RWPE2 (cell line): ENCODE measurements at regions not wholly inside any gene's neighbourhood (a gene's known extent, or its start where the extent isn't known, plus 50 kb on each side); places are given as distances from the start of the nearest gene placed in this dataset.

Experiments
- ATAC-seq: fragments of 200-7000 bp; cut with Tn5 transposase; 3 replicates; pipeline ENCODE4 v1.9.1; 2021; ENCODE audit warnings: low read depth
- DNase-seq: peaks from one replicate; pipeline ENCODE4 v3.0.0-alpha.2; 2020; ENCODE audit warnings: low spot score
- H3K27ac ChIP-seq: fragments of 450-650 bp; 2 replicates; pipeline ENCODE4 v1.5.1; 2017; ENCODE audit warnings: mild to moderate bottlenecking; ENCODE audit not compliant: poor library complexity, severe bottlenecking
- H3K27me3 ChIP-seq: fragments of 250-450 bp; sonication (Bioruptor Pico); 2 replicates; pipeline ENCODE4 v1.5.1; 2021; ENCODE audit warnings: mild to moderate bottlenecking, moderate library complexity; ENCODE audit not compliant: insufficient read depth, poor library complexity, severe bottlenecking
- H3K36me3 ChIP-seq: fragments of 250-450 bp; sonication (Bioruptor Pico); 2 replicates; pipeline ENCODE4 v1.5.1; 2020; ENCODE audit warnings: low read depth, mild to moderate bottlenecking, moderate library complexity
- H3K4me1 ChIP-seq: fragments of 250-450 bp; sonication (Bioruptor Pico); 2 replicates; pipeline ENCODE4 v1.5.1; 2021; ENCODE audit warnings: mild to moderate bottlenecking, moderate library complexity; ENCODE audit not compliant: insufficient read depth, poor library complexity, severe bottlenecking
- H3K4me3 ChIP-seq: fragments of 250-450 bp; sonication (Bioruptor Pico); 2 replicates; pipeline ENCODE4 v1.5.1; 2021; ENCODE audit warnings: mild to moderate bottlenecking, moderate library complexity; ENCODE audit not compliant: severe bottlenecking
- H3K9me3 ChIP-seq: fragments of 250-450 bp; sonication (Bioruptor Pico); 2 replicates; pipeline ENCODE4 v1.5.1; 2021; ENCODE audit warnings: mild to moderate bottlenecking, moderate library complexity; ENCODE audit not compliant: severe bottlenecking
- CTCF ChIP-seq: fragments of 450-650 bp; IDR thresholded peaks from one replicate; pipeline ENCODE4 v1.5.1; 2017; ENCODE audit warnings: mild to moderate bottlenecking, moderate library complexity; ENCODE audit not compliant: poor library complexity, severe bottlenecking

GRCh38 chr17:79203016-79203415 is 128.4 kb downstream of the ENGASE start:
- no peaks in the 10 kb centered on the region for H3K36me3 ChIP-seq
- DNase-seq (no peak), ATAC-seq (no peak)
- H3K9me3 ChIP-seq, result no peaks in the 10 kb centered on the region
- TF ChIP-seq CTCF, result no peak
- H3K4me3 ChIP-seq, result no peak overlapping the region
- peaks cover 8% of the 10 kb centered on the region for H3K27me3 ChIP-seq
- H3K4me1 ChIP-seq, result no peaks in the 10 kb centered on the region
- H3K27ac ChIP-seq, result no peak overlapping the region

GRCh38 chr17:79202480-79202879 is 127.9 kb downstream of the ENGASE start:
- Histone ChIP-seq H3K36me3 (no peaks in the 10 kb centered on the region), H3K4me1 (no peaks in the 10 kb centered on the region), H3K4me3 (no peak overlapping the region), H3K27me3 (peaks cover 8% of the 10 kb centered on the region), H3K27ac (no peak overlapping the region), H3K9me3 (no peaks in the 10 kb centered on the region)
- DNase-seq, result no peak
- ATAC-seq, result no peak
- no peak for TF ChIP-seq CTCF

GRCh38 chr17:79201536-79202227 is 127.1 kb downstream of the ENGASE start:
- H3K36me3 ChIP-seq, result no peaks in the 10 kb centered on the region
- no peak overlapping the region for H3K27ac ChIP-seq
- peaks cover 8% of the 10 kb centered on the region for H3K27me3 ChIP-seq
- no peak for TF ChIP-seq CTCF
- DNase-seq (no peak), ATAC-seq (peak; percentile 70)
- H3K9me3 ChIP-seq, result no peaks in the 10 kb centered on the region
- H3K4me3 ChIP-seq, result no peak overlapping the region
- H3K4me1 ChIP-seq, result no peaks in the 10 kb centered on the region

- H3K27me3 ChIP-seq, result peaks cover 8% of the 10 kb centered on the region
Measured at GRCh38 chr17:79201119-79201518, 126.5 kb downstream of the ENGASE start.

More at GRCh38 chr17:79201119-79201518, 126.5 kb downstream of the ENGASE start:
- no peak for TF ChIP-seq CTCF
- no peak overlapping the region for H3K4me3 ChIP-seq
- no peak for ATAC-seq
- H3K36me3 ChIP-seq, result no peaks in the 10 kb centered on the region
- DNase-seq, result no peak
- no peaks in the 10 kb centered on the region for H3K9me3 ChIP-seq
- no peak overlapping the region for H3K27ac ChIP-seq
- no peaks in the 10 kb centered on the region for H3K4me1 ChIP-seq
